Neural progenitor cell (in vitro differentiated cells): ENCODE measurements at regions not wholly inside any gene's neighbourhood (a gene's known extent, or its start where the extent isn't known, plus 50 kb on each side); places are given as distances from the start of the nearest gene placed in this dataset.

ENCODE experiments used
- DNase-seq: peaks from one replicate; pipeline ENCODE4 v3.0.0-alpha.2; 2016; ENCODE audit warnings: low spot score
- H2AFZ ChIP-seq: fragments of 200-600 bp; sonication (generic); replicated peaks from 2 replicates; pipeline ENCODE4 v1.6.1; 2016; ENCODE audit warnings: antibody characterized with exemption
- H3F3A ChIP-seq: fragments of 200-600 bp; sonication (generic); 2 replicates; pipeline ENCODE4 v1.6.1; 2016; ENCODE audit warnings: antibody characterized with exemption, low read depth
- H3K27ac ChIP-seq: fragments of 200-600 bp; sonication (generic); 2 replicates; pipeline ENCODE4 v1.5.1; 2016; ENCODE audit warnings: mild to moderate bottlenecking
- H3K27me3 ChIP-seq: fragments of 200-600 bp; sonication (generic); 2 replicates; pipeline ENCODE4 v1.6.1; 2016; ENCODE audit warnings: mild to moderate bottlenecking, moderate library complexity
- H3K36me3 ChIP-seq: fragments of 200-600 bp; sonication (generic); 2 replicates; pipeline ENCODE4 v1.5.1; 2016
- H3K4me1 ChIP-seq: fragments of 200-600 bp; sonication (generic); 2 replicates; pipeline ENCODE4 v1.6.1; 2016; ENCODE audit warnings: mixed run types
- H3K4me2 ChIP-seq: fragments of 200-600 bp; sonication (generic); 2 replicates; pipeline ENCODE4 v1.6.1; 2016
- H3K4me3 ChIP-seq: fragments of 200-600 bp; sonication (generic); 2 replicates; pipeline ENCODE4 v1.5.1; 2016
- H3K79me2 ChIP-seq: fragments of 200-600 bp; sonication (generic); 2 replicates; pipeline ENCODE4 v1.6.1; 2016; ENCODE audit warnings: low read depth
- H3K9ac ChIP-seq: fragments of 200-600 bp; sonication (generic); 2 replicates; pipeline ENCODE4 v1.6.1; 2016
- H3K9me3 ChIP-seq: fragments of 200-600 bp; sonication (generic); 2 replicates; pipeline ENCODE4 v1.5.1; 2016; ENCODE audit warnings: low read depth
- H4K20me1 ChIP-seq: fragments of 200-600 bp; sonication (generic); 2 replicates; pipeline ENCODE4 v1.6.1; 2016; ENCODE audit warnings: low read depth
- H3K27ac Mint-ChIP-seq: 3 replicates; pipeline ENCODE4 v1.8.0; 2021; ENCODE audit warnings: mixed read lengths
- H3K27me3 Mint-ChIP-seq: 2 replicates; pipeline ENCODE4 v1.8.0; 2022; ENCODE audit warnings: low read depth, mild to moderate bottlenecking, inconsistent platforms, moderate library complexity, mixed read lengths; ENCODE audit not compliant: insufficient read depth
- H3K36me3 Mint-ChIP-seq: 3 replicates; pipeline ENCODE4 v1.8.0; 2021; ENCODE audit warnings: mixed read lengths
- H3K4me1 Mint-ChIP-seq: 3 replicates; pipeline ENCODE4 v1.8.0; 2021; ENCODE audit warnings: mixed read lengths
- H3K4me3 Mint-ChIP-seq: 3 replicates; pipeline ENCODE4 v1.8.0; 2021; ENCODE audit warnings: mild to moderate bottlenecking, moderate library complexity, mixed read lengths
- H3K9me3 Mint-ChIP-seq: 3 replicates; pipeline ENCODE4 v1.8.0; 2020; ENCODE audit warnings: mixed read lengths
- CTCF ChIP-seq: fragments of 200-600 bp; sonication (generic); IDR thresholded peaks from 2 replicates; pipeline ENCODE4 v1.5.1; 2017; ENCODE audit warnings: antibody characterized with exemption, mild to moderate bottlenecking
- EZH2 ChIP-seq: fragments of 200-600 bp; sonication (generic); IDR thresholded peaks from 2 replicates; pipeline ENCODE4 v1.6.1; 2017; ENCODE audit warnings: antibody characterized with exemption, mild to moderate bottlenecking, moderate library complexity
- EZH2phosphoT487 ChIP-seq: fragments of 200-600 bp; sonication (generic); IDR thresholded peaks from 2 replicates; pipeline ENCODE4 v1.6.1; 2017; ENCODE audit warnings: antibody characterized with exemption

GRCh38 chr5:96280946-96281393 lies 152.1 kb downstream of the PCSK1 start:
- Mint-ChIP-seq H3K9me3 (peaks cover 14% of the 10 kb centered on the region), H3K36me3 (peaks cover 2% of the 10 kb centered on the region), H3K27me3 (no peaks in the 10 kb centered on the region), H3K4me1 (peaks cover 6% of the 10 kb centered on the region), H3K27ac (no peak overlapping the region), H3K4me3 (no peak overlapping the region)
- Histone ChIP-seq H4K20me1 (no peaks in the 10 kb centered on the region), H3F3A (peaks cover 8% of the 10 kb centered on the region), H3K9me3 (no peaks in the 10 kb centered on the region), H3K27me3 (no peaks in the 10 kb centered on the region), H3K4me3 (no peak overlapping the region), H3K27ac (no peak overlapping the region), H3K36me3 (no peaks in the 10 kb centered on the region), H3K9ac (no peak overlapping the region), H2AFZ (no peak overlapping the region), H3K4me1 (peaks cover 15% of the 10 kb centered on the region), H3K79me2 (no peaks in the 10 kb centered on the region), H3K4me2 (no peak overlapping the region)
- no peak for TF ChIP-seq EZH2
- no peak for TF ChIP-seq CTCF
- TF ChIP-seq EZH2phosphoT487, result no peak
- DNase-seq, result no peak

- Histone ChIP-seq H3K4me2 (no peak overlapping the region), H3F3A (peaks cover 2% of the 10 kb centered on the region), H3K79me2 (no peaks in the 10 kb centered on the region), H3K9me3 (no peaks in the 10 kb centered on the region), H3K27me3 (no peaks in the 10 kb centered on the region), H2AFZ (no peak overlapping the region), H3K4me3 (no peak overlapping the region), H3K4me1 (peaks cover 5% of the 10 kb centered on the region), H4K20me1 (no peaks in the 10 kb centered on the region), H3K36me3 (no peaks in the 10 kb centered on the region), H3K9ac (no peak overlapping the region), H3K27ac (no peak overlapping the region)
- TF ChIP-seq EZH2 (no peak), EZH2phosphoT487 (no peak), CTCF (no peak)
- H3K36me3 Mint-ChIP-seq, result peaks cover 2% of the 10 kb centered on the region
- no peaks in the 10 kb centered on the region for H3K27me3 Mint-ChIP-seq
- H3K9me3 Mint-ChIP-seq, result peaks cover 14% of the 10 kb centered on the region
- no peak overlapping the region for H3K4me3 Mint-ChIP-seq
- no peak for DNase-seq
- H3K27ac Mint-ChIP-seq, result no peak overlapping the region
- H3K4me1 Mint-ChIP-seq, result no peaks in the 10 kb centered on the region
These were observed 153.1 kb downstream of the PCSK1 start for GRCh38 chr5:96279801-96280542.

DNA sequence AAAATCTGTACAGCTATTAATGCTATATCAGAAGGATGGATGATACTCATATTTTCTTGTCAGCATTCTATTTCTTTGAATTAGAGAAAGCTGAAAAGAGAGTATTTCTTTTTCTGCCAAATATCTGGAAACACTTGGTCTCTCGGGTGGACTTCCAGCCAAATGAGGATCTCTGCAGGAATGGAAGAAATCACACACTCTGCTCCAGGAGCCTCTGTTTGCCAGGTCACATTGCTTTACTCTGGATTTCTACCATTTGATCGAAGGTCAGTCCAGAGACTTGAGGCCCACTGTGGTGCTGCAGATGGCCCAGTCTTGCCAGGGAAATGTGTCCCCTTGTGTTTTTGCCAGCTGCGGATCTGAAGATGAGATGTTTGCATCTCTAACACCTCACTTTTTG lies 154.1 kb downstream of the PCSK1 start:
- Histone ChIP-seq H3K4me1 (no peaks in the 10 kb centered on the region), H3K36me3 (no peaks in the 10 kb centered on the region), H3K27me3 (no peaks in the 10 kb centered on the region), H3K79me2 (no peaks in the 10 kb centered on the region), H3F3A (no peaks in the 10 kb centered on the region), H3K9me3 (no peaks in the 10 kb centered on the region), H3K9ac (no peak overlapping the region), H3K4me3 (no peak overlapping the region), H4K20me1 (no peaks in the 10 kb centered on the region), H3K27ac (no peak overlapping the region), H3K4me2 (no peak overlapping the region), H2AFZ (no peak overlapping the region)
- Mint-ChIP-seq H3K4me3 (no peak overlapping the region), H3K27ac (no peak overlapping the region), H3K27me3 (no peaks in the 10 kb centered on the region), H3K9me3 (peaks cover 14% of the 10 kb centered on the region), H3K36me3 (peaks cover 2% of the 10 kb centered on the region), H3K4me1 (no peaks in the 10 kb centered on the region)
- TF ChIP-seq EZH2 (no peak), EZH2phosphoT487 (no peak), CTCF (no peak)
- no peak for DNase-seq
